Activated CD8-positive, alpha-beta T cell treated with anti-CD3 and anti-CD28 coated beads, Interleukin-2, amount 10 ng/mL, durations not matched to agents 7 days and 5 days (primary cell): ENCODE measurements at regions not wholly inside any gene's neighbourhood (a gene's known extent, or its start where the extent isn't known, plus 50 kb on each side); places are given as distances from the start of the nearest gene placed in this dataset.

Source experiments
- ATAC-seq: fragments of 150-1000 bp; cut with Tn5 transposase; one replicate; pipeline ENCODE4 v1.10.0; 2021; ENCODE audit warnings: moderate library complexity
- CTCF ChIA-PET: fragments of 350-600 bp; sonication (Branson Sonifier 250); formaldehyde crosslinking; loops from one replicate; lab custom pipeline; 2021; ENCODE audit warnings: antibody characterized with exemption; lab: Charles Lee
- POLR2A ChIA-PET: fragments of 350-600 bp; sonication (Branson Sonifier 250); formaldehyde crosslinking; loops from one replicate; lab custom pipeline; 2021; ENCODE audit warnings: antibody characterized with exemption; lab: Charles Lee
- DNase-seq: peaks from one replicate; pipeline ENCODE4 v3.0.0-alpha.2; 2020
- H3K27ac Mint-ChIP-seq: one replicate; pipeline ENCODE4 v1.8.0; 2021; ENCODE audit warnings: mild to moderate bottlenecking, mixed read lengths
- H3K27me3 Mint-ChIP-seq: one replicate; pipeline ENCODE4 v1.8.0; 2021; ENCODE audit warnings: low read depth, mixed read lengths
- H3K36me3 Mint-ChIP-seq: one replicate; pipeline ENCODE4 v1.8.0; 2021; ENCODE audit warnings: low read depth, mixed read lengths
- H3K4me1 Mint-ChIP-seq: one replicate; pipeline ENCODE4 v1.8.0; 2021; ENCODE audit warnings: low read depth, mixed read lengths
- H3K4me3 Mint-ChIP-seq: one replicate; pipeline ENCODE4 v1.8.0; 2021; ENCODE audit warnings: mild to moderate bottlenecking, mixed read lengths
- H3K9me3 Mint-ChIP-seq: one replicate; pipeline ENCODE4 v1.8.0; 2022; ENCODE audit warnings: mixed read lengths; ENCODE audit not compliant: insufficient read depth

GRCh38 chr16:7132465-7132864 lies 200.2 kb upstream of the RBFOX1 start:
- Mint-ChIP-seq H3K4me3 (no peak overlapping the region), H3K27ac (no peak overlapping the region), H3K36me3 (no peaks in the 10 kb centered on the region), H3K4me1 (no peaks in the 10 kb centered on the region), H3K9me3 (peaks cover 11% of the 10 kb centered on the region), H3K27me3 (no peaks in the 10 kb centered on the region)
- ChIA-PET CTCF (no interaction called here), POLR2A (no interaction called here)
- no peak for DNase-seq
- ATAC-seq: no peak

DNA sequence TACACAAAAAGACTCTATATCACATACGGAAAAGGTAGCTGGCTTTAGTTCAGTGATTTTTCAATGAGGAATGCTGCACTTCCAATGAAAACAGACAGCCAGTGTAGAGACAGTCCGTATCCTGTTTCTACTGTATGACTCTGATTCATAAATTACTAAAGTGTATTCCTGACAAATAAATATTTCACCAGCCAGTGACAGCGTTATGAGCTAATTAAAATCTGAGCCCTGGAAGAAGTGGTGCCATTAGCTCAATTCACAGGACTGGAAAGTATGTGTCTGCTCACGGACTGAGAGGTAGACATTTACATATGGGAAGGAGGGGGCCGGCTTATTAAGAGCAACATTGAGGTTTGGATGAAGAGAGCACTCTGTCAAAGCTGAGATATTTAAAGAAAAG lies 207.9 kb upstream of the RBFOX1 start:
- no peaks in the 10 kb centered on the region for H3K36me3 Mint-ChIP-seq
- H3K27ac Mint-ChIP-seq: no peak overlapping the region
- DNase-seq (no peak), ATAC-seq (no peak)
- POLR2A ChIA-PET: no interaction called here
- H3K4me3 Mint-ChIP-seq: no peak overlapping the region
- CTCF ChIA-PET: no interaction called here
- no peaks in the 10 kb centered on the region for H3K27me3 Mint-ChIP-seq
- no peaks in the 10 kb centered on the region for H3K4me1 Mint-ChIP-seq
- H3K9me3 Mint-ChIP-seq: peaks cover 5% of the 10 kb centered on the region

- ChIA-PET CTCF (no interaction called here), POLR2A (no interaction called here)
- Mint-ChIP-seq H3K9me3 (peaks cover 5% of the 10 kb centered on the region), H3K4me3 (no peak overlapping the region), H3K27ac (no peak overlapping the region), H3K4me1 (no peaks in the 10 kb centered on the region), H3K27me3 (no peaks in the 10 kb centered on the region), H3K36me3 (no peaks in the 10 kb centered on the region)
- no peak for DNase-seq
- no peak for ATAC-seq
Observed at GRCh38 chr16:7124242-7124641, 208.4 kb upstream of the RBFOX1 start.

DNA sequence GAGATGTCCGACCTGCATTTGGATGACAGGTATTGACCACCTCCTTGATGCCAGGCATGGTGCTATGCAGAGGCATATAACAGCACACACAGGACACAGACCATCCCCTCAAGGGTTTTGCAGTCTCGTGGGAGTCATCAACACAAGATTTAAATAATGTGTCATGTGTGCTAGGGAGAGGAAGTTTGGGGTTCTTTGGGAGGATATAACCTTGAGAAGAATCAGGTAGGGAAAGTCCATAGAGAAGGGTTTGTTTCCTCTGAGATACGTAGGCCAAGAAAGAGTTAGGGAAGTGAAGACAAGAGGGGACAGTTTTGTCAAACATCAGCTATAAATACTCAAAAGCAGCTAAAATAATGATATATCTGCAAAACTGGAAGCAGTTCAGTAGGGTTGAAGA lies 215.9 kb upstream of the RBFOX1 start:
- H3K27me3 Mint-ChIP-seq: no peaks in the 10 kb centered on the region
- H3K36me3 Mint-ChIP-seq: no peaks in the 10 kb centered on the region
- no peak overlapping the region for H3K27ac Mint-ChIP-seq
- H3K4me1 Mint-ChIP-seq: no peaks in the 10 kb centered on the region
- POLR2A ChIA-PET: no interaction called here
- no peak for ATAC-seq
- CTCF ChIA-PET: no interaction called here
- H3K4me3 Mint-ChIP-seq: no peak overlapping the region
- H3K9me3 Mint-ChIP-seq: no peaks in the 10 kb centered on the region
- DNase-seq: no peak

- H3K4me3 Mint-ChIP-seq: no peak overlapping the region
- DNase-seq (no peak), ATAC-seq (no peak)
- ChIA-PET POLR2A (no interaction called here), CTCF (no interaction called here)
- no peaks in the 10 kb centered on the region for H3K9me3 Mint-ChIP-seq
- H3K27me3 Mint-ChIP-seq: no peaks in the 10 kb centered on the region
- no peaks in the 10 kb centered on the region for H3K4me1 Mint-ChIP-seq
- H3K27ac Mint-ChIP-seq: no peak overlapping the region
- no peaks in the 10 kb centered on the region for H3K36me3 Mint-ChIP-seq
Observed at GRCh38 chr16:7115898-7116297, 216.7 kb upstream of the RBFOX1 start.

DNA sequence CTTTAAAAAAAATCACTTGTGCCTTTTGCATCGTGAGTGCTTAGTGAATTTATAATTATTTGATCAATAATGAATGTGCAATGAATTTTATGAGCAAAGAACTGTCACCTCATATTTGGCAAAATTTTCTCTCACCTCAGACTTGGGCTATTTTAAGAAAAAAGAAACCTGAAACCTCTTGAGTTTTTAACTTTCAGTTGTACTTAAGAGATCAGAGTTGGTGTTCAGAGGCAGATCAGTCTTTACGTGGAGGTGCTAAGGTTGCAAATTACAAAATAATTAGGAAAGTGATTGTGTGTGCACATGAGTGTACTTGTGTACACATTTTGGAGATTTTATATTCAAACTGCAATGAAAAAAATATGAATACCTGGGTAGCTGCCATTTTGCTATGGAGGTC lies 218.7 kb upstream of the RBFOX1 start:
- Mint-ChIP-seq H3K9me3 (no peaks in the 10 kb centered on the region), H3K36me3 (no peaks in the 10 kb centered on the region), H3K27ac (no peak overlapping the region), H3K4me1 (no peaks in the 10 kb centered on the region), H3K4me3 (no peak overlapping the region), H3K27me3 (no peaks in the 10 kb centered on the region)
- ATAC-seq (no peak), DNase-seq (no peak)
- ChIA-PET CTCF (no interaction called here), POLR2A (no interaction called here)

GRCh38 chr16:7113395-7113794 lies 219.2 kb upstream of the RBFOX1 start:
- Mint-ChIP-seq H3K27me3 (no peaks in the 10 kb centered on the region), H3K36me3 (no peaks in the 10 kb centered on the region), H3K4me1 (no peaks in the 10 kb centered on the region), H3K27ac (no peak overlapping the region), H3K4me3 (no peak overlapping the region), H3K9me3 (no peaks in the 10 kb centered on the region)
- POLR2A ChIA-PET: no interaction called here
- DNase-seq: no peak
- CTCF ChIA-PET: no interaction called here
- ATAC-seq: no peak

- ChIA-PET POLR2A (no interaction called here), CTCF (no interaction called here)
- H3K4me1 Mint-ChIP-seq: no peaks in the 10 kb centered on the region
- no peak overlapping the region for H3K4me3 Mint-ChIP-seq
- H3K27ac Mint-ChIP-seq: no peak overlapping the region
- ATAC-seq: no peak
- no peaks in the 10 kb centered on the region for H3K27me3 Mint-ChIP-seq
- DNase-seq: no peak
- no peaks in the 10 kb centered on the region for H3K36me3 Mint-ChIP-seq
- no peaks in the 10 kb centered on the region for H3K9me3 Mint-ChIP-seq
Observed at GRCh38 chr16:7111265-7111664, 221.4 kb upstream of the RBFOX1 start.

DNA sequence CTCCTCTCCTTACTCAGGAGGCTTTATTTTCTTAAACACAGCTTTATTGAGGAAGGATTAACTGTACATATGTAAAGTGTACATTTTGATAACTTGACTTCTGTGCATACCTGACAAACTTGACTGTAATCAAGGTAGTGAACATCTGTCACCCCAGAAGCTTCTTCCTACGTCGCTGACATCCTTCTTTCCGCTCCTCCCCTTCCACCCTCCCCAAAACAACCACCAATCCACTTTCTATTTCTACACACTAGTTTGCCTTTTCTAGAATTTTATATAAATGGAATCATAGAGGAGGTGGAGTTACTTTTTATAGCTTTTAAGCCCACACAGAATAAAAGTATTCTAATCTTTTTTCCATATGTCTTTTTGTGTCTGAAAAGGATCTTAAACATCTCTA lies 225.2 kb upstream of the RBFOX1 start:
- no peaks in the 10 kb centered on the region for H3K27me3 Mint-ChIP-seq
- no peaks in the 10 kb centered on the region for H3K9me3 Mint-ChIP-seq
- DNase-seq (no peak), ATAC-seq (no peak)
- CTCF ChIA-PET: no interaction called here
- H3K27ac Mint-ChIP-seq: no peak overlapping the region
- POLR2A ChIA-PET: no interaction called here
- no peaks in the 10 kb centered on the region for H3K4me1 Mint-ChIP-seq
- H3K36me3 Mint-ChIP-seq: no peaks in the 10 kb centered on the region
- no peak overlapping the region for H3K4me3 Mint-ChIP-seq

- no peaks in the 10 kb centered on the region for H3K36me3 Mint-ChIP-seq
- no peak overlapping the region for H3K27ac Mint-ChIP-seq
- DNase-seq (no peak), ATAC-seq (no peak)
- ChIA-PET CTCF (no interaction called here), POLR2A (no interaction called here)
- H3K4me1 Mint-ChIP-seq: no peaks in the 10 kb centered on the region
- no peaks in the 10 kb centered on the region for H3K27me3 Mint-ChIP-seq
- H3K4me3 Mint-ChIP-seq: no peak overlapping the region
- no peaks in the 10 kb centered on the region for H3K9me3 Mint-ChIP-seq
Observed at GRCh38 chr16:7103056-7103455, 229.6 kb upstream of the RBFOX1 start.

- H3K4me3 Mint-ChIP-seq: no peak overlapping the region
- no peaks in the 10 kb centered on the region for H3K9me3 Mint-ChIP-seq
- H3K36me3 Mint-ChIP-seq: no peaks in the 10 kb centered on the region
- ATAC-seq (no peak), DNase-seq (no peak)
- CTCF ChIA-PET: no interaction called here
- POLR2A ChIA-PET: no interaction called here
- no peaks in the 10 kb centered on the region for H3K27me3 Mint-ChIP-seq
- no peaks in the 10 kb centered on the region for H3K4me1 Mint-ChIP-seq
- H3K27ac Mint-ChIP-seq: no peak overlapping the region
Observed at GRCh38 chr16:7101054-7101453, 231.6 kb upstream of the RBFOX1 start.

GRCh38 chr16:7097518-7097917 lies 235.1 kb upstream of the RBFOX1 start:
- CTCF ChIA-PET: no interaction called here
- ATAC-seq: no peak
- POLR2A ChIA-PET: no interaction called here
- no peak overlapping the region for H3K27ac Mint-ChIP-seq
- no peaks in the 10 kb centered on the region for H3K4me1 Mint-ChIP-seq
- no peak overlapping the region for H3K4me3 Mint-ChIP-seq
- no peaks in the 10 kb centered on the region for H3K36me3 Mint-ChIP-seq
- H3K27me3 Mint-ChIP-seq: no peaks in the 10 kb centered on the region
- DNase-seq: no peak
- peaks cover 5% of the 10 kb centered on the region for H3K9me3 Mint-ChIP-seq

DNA sequence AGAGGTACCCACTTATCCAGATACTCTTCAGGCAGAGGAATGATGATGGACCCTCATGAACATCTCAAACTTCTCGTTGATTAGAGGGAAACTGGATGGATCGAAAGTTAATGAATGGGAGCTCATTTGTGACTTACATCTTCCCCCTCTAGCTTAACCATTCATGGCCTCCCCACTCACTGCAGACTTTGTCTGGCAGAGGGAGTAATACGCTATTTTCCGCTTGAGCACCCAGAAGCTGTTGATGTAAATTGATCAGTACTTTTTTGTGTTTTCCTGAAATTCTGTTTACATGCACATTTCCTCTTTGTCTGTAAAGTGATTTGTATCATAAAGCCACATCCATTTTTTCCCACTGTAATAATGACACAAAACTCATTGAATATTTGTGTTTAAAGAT lies 239.1 kb upstream of the RBFOX1 start:
- no peak overlapping the region for H3K27ac Mint-ChIP-seq
- no peaks in the 10 kb centered on the region for H3K4me1 Mint-ChIP-seq
- H3K27me3 Mint-ChIP-seq: no peaks in the 10 kb centered on the region
- POLR2A ChIA-PET: no interaction called here
- no peak for ATAC-seq
- no peak overlapping the region for H3K4me3 Mint-ChIP-seq
- DNase-seq: no peak
- CTCF ChIA-PET: no interaction called here
- H3K9me3 Mint-ChIP-seq: peaks cover 5% of the 10 kb centered on the region
- H3K36me3 Mint-ChIP-seq: no peaks in the 10 kb centered on the region
